HepG2 (cell line): ENCODE measurements at regions not wholly inside any gene's neighbourhood (a gene's known extent, or its start where the extent isn't known, plus 50 kb on each side); places are given as distances from the start of the nearest gene placed in this dataset.
A peak's percentile ranks its signal among the peaks of the same experiment; 100 is the strongest.

ENCODE experiments used
- ATAC-seq: fragments of 200-7000 bp; cut with Tn5 transposase; 3 replicates; pipeline ENCODE4 v1.9.1; 2020; ENCODE audit warnings: mild to moderate bottlenecking, moderate library complexity
- BruUV-seq: library from RNA; stranded (reverse); fragments of 400-500 nt; replicated peaks from 2 replicates; lab custom pipeline; 2021; lab: Mats Ljungman, UMichigan
- CTCF ChIA-PET: fragments of 300-600 bp; formaldehyde crosslinking; extraction: SDS; loops from one replicate; lab custom pipeline; 2021; ENCODE audit warnings: low total read pairs, inconsistent platforms, low intra/inter-chr PET ratio; lab: Yijun Ruan, JAX
- POLR2A ChIA-PET: fragments of 350-600 bp; sonication (Branson Sonifier 250); formaldehyde crosslinking; loops from one replicate; lab custom pipeline; 2020; ENCODE audit warnings: antibody characterized with exemption, inconsistent platforms; lab: Yijun Ruan, JAX
- DNase-seq: peaks from one replicate; pipeline ENCODE4 v3.0.0-alpha.2; 2015; ENCODE audit warnings: low spot score
- FAIRE-seq: peaks from 3 replicates; lab custom pipeline; 2011; peaks lifted over from hg19 to GRCh38; lab: Jason Lieb, UNC
- H2AFZ ChIP-seq: one replicate; pipeline ENCODE4 v1.6.1; 2011; ENCODE audit warnings: low read length, inconsistent platforms
- H3K27ac ChIP-seq: fragments of 300-600 bp; 3 replicates; pipeline ENCODE4 v1.8.0; 2011; ENCODE audit warnings: mixed run types, mild to moderate bottlenecking, mixed read lengths, low read length, inconsistent platforms; ENCODE audit not compliant: insufficient read depth; ENCODE audit errors: extremely low read length
- H3K27me3 ChIP-seq, 2 experiments: fragments of 200-600 bp in 1 of 2; 2 replicates in 1 of 2; 3 replicates in 1 of 2; pipeline versions ENCODE4 v1.6.0 to v1.8.0; 2011; ENCODE audit warnings: low read length in 2 of 2, mild to moderate bottlenecking in 2 of 2, moderate library complexity in 2 of 2, inconsistent platforms in 1 of 2; ENCODE audit not compliant: insufficient read depth in 2 of 2, control insufficient read depth in 1 of 2
- H3K36me3 ChIP-seq, 2 experiments: fragments of 200-600 bp in 1 of 2; replicated peaks in 1 of 2; 2 replicates in 1 of 2; 3 replicates in 1 of 2; pipeline versions ENCODE4 v1.5.1 to v1.8.0; 2011; ENCODE audit warnings: low read length in 2 of 2, inconsistent platforms in 1 of 2; ENCODE audit not compliant: insufficient read depth in 2 of 2, control insufficient read depth in 1 of 2
- H3K4me1 ChIP-seq: 2 replicates; pipeline ENCODE4 v1.5.1; 2012; ENCODE audit warnings: low read length, inconsistent platforms; ENCODE audit not compliant: insufficient read depth
- H3K4me2 ChIP-seq: 2 replicates; pipeline ENCODE4 v1.6.0; 2011; ENCODE audit warnings: low read depth, low read length, inconsistent platforms
- H3K4me3 ChIP-seq, 3 experiments: fragments of 200-600 bp in 1 of 3; sonication (generic), shearing (Covaris generic) in 1 of 3; replicated peaks in 1 of 3; 2 replicates each; pipeline ENCODE4 v1.5.1; 2011 to 2016; ENCODE audit warnings: low read length in 3 of 3, inconsistent platforms in 2 of 3, low read depth in 2 of 3, mild to moderate bottlenecking in 2 of 3, control low read depth in 1 of 3, mixed read lengths in 1 of 3; ENCODE audit not compliant: insufficient read depth in 1 of 3
- H3K79me2 ChIP-seq: one replicate; pipeline ENCODE4 v1.6.1; 2011; ENCODE audit warnings: low read length, inconsistent platforms; ENCODE audit not compliant: insufficient read depth
- H3K9ac ChIP-seq: 2 replicates; pipeline ENCODE4 v1.6.0; 2011; ENCODE audit warnings: mild to moderate bottlenecking, low read depth, low read length, inconsistent platforms; ENCODE audit not compliant: insufficient read depth
- H3K9me3 ChIP-seq: 2 replicates; pipeline ENCODE4 v1.5.1; 2012; ENCODE audit warnings: mild to moderate bottlenecking, low read length
- H4K20me1 ChIP-seq: 2 replicates; pipeline ENCODE4 v1.6.0; 2011; ENCODE audit warnings: inconsistent platforms, mild to moderate bottlenecking, low read length, moderate library complexity; ENCODE audit not compliant: insufficient read depth
- ATF7-NPFF ChIP-seq: sonication (generic); formaldehyde crosslinking; IDR thresholded peaks from 2 replicates; pipeline ENCODE4 v1.8.1; 2023; ENCODE audit warnings: mild to moderate bottlenecking, low read depth, missing genetic modification reagents, moderate library complexity
- FIP1L1 ChIP-seq: fragments of 200-400 bp; formaldehyde crosslinking; IDR thresholded peaks from 2 replicates; pipeline ENCODE4 v1.6.1; 2018; ENCODE audit warnings: low read depth, mild to moderate bottlenecking, low read length, moderate library complexity, borderline replicate concordance; ENCODE audit not compliant: insufficient read depth
- FOXK2 ChIP-seq: fragments of 450-650 bp; IDR thresholded peaks from 2 replicates; pipeline ENCODE4 v1.6.1; 2016
- FOXP1 ChIP-seq, 2 experiments: fragments of 450-650 bp in 1 of 2; IDR thresholded peaks; 2 replicates each; pipeline ENCODE4 v1.6.1; 2017 to 2018; ENCODE audit warnings: antibody characterized with exemption in 1 of 2
- HNRNPH1 ChIP-seq: fragments of 200-400 bp; formaldehyde crosslinking; optimal IDR thresholded peaks from 2 replicates; pipeline ENCODE3; 2017; ENCODE audit warnings: mild to moderate bottlenecking, low read depth, low read length
- HOXA9 ChIP-seq: sonication (generic); formaldehyde crosslinking; IDR thresholded peaks from 2 replicates; pipeline ENCODE4 v1.8.1; 2022; ENCODE audit warnings: missing genetic modification reagents, mild to moderate bottlenecking, moderate library complexity, borderline replicate concordance
- SALL1 ChIP-seq: sonication (generic); formaldehyde crosslinking; IDR thresholded peaks from 2 replicates; pipeline ENCODE4 v1.8.0; 2022; ENCODE audit warnings: mild to moderate bottlenecking, missing genetic modification reagents
- SATB2 ChIP-seq: sonication (generic); formaldehyde crosslinking; IDR thresholded peaks from 2 replicates; pipeline ENCODE4 v1.5.0; 2020; ENCODE audit warnings: missing genetic modification reagents
- STAG1 ChIP-seq: sonication (generic); formaldehyde crosslinking; IDR thresholded peaks from 2 replicates; pipeline ENCODE4 v1.4.0; 2020; ENCODE audit warnings: missing genetic modification reagents
- TBX3 ChIP-seq: fragments of 450-650 bp; IDR thresholded peaks from 2 replicates; pipeline ENCODE4 v1.6.1; 2017; ENCODE audit warnings: antibody characterized with exemption, mild to moderate bottlenecking, inconsistent platforms, borderline replicate concordance
- ZNF672 ChIP-seq: sonication (generic); formaldehyde crosslinking; IDR thresholded peaks from 2 replicates; pipeline ENCODE4 v1.8.1; 2022; ENCODE audit warnings: missing genetic modification reagents
- ZNF737 ChIP-seq: sonication (generic); formaldehyde crosslinking; IDR thresholded peaks from 2 replicates; pipeline ENCODE4 v1.5.0; 2020; ENCODE audit warnings: missing genetic modification reagents, mild to moderate bottlenecking, borderline replicate concordance
- ZNF749 ChIP-seq: sonication (generic); formaldehyde crosslinking; IDR thresholded peaks from 2 replicates; pipeline ENCODE4 v1.8.0; 2022; ENCODE audit warnings: mild to moderate bottlenecking, missing genetic modification reagents, moderate library complexity, borderline replicate concordance
- ZNF781 ChIP-seq: sonication (generic); formaldehyde crosslinking; IDR thresholded peaks from 2 replicates; pipeline ENCODE4 v1.5.1; 2020; ENCODE audit warnings: borderline replicate concordance, mild to moderate bottlenecking, missing genetic modification reagents; ENCODE audit errors: not compliant biosample characterization
- WGBS: methylation state at CpG from one replicate; pipeline ENCODE4 v1.1.6; 2017; ENCODE audit warnings: low lambda C conversion rate; 5-methylcytosine and 5-hydroxymethylcytosine counted together
- in situ Hi-C: cut with HindIII; loops from 2 replicates; pipeline ENCODE4 v1.10.0; 2017; ENCODE audit warnings: low pct_unique_long_range_greater_than_20kb; ENCODE audit not compliant: extremely low pct_ligation_motif_present
- intact Hi-C: fragments of 100-400 bp; cut with micrococcal nuclease; formaldehyde crosslinking; loops from one replicate; pipeline ENCODE4 v1.10.0; 2022; ENCODE audit not compliant: unreplicated experiment
- TF ChIP-seq, protein P1 (sequence below): sonication (generic); formaldehyde crosslinking; IDR thresholded peaks from 2 replicates; pipeline ENCODE4 v1.4.0; 2020; ENCODE audit warnings: missing genetic modification reagents
- TF ChIP-seq, protein P2 (sequence below): sonication (generic); formaldehyde crosslinking; IDR thresholded peaks from 2 replicates; pipeline ENCODE4 v1.8.0; 2022; ENCODE audit warnings: mild to moderate bottlenecking, missing genetic modification reagents; ENCODE audit not compliant: insufficient replicate concordance
- TF ChIP-seq, protein P3 (sequence below): sonication (generic); formaldehyde crosslinking; IDR thresholded peaks from 2 replicates; pipeline ENCODE4 v1.5.0; 2020; ENCODE audit warnings: mild to moderate bottlenecking, missing genetic modification reagents, moderate library complexity

DNA sequence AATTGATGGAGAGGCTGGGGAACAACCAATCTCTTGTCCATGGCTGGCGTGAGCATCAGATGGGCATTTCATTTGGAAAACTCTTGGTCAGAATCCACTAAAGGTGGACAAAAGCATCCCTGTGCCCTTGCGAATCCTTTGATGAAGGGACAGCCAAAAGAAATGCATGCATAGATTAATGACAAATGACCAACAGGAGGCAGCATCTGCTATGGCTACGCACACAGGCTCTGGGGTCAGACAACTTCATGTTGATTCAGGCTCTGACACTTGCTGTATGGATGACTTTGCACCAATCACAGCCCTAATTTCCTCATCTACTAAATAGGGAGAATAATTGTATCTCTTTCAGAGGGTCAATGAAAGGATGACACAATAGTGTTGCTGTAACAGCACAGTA, 117.5 kb downstream of the ASCL4 start:
- Histone ChIP-seq H3K4me1 (no peaks in the 10 kb centered on the region), H4K20me1 (no peaks in the 10 kb centered on the region), H3K27ac (no peak overlapping the region), H2AFZ (no peak overlapping the region), H3K27me3 (peaks cover 0 to 1% of the 10 kb centered on the region in 2 experiments; a peak in 2 of 5 replicates), H3K4me2 (no peak overlapping the region), H3K9me3 (no peaks in the 10 kb centered on the region), H3K9ac (no peak overlapping the region), H3K4me3 (no peak overlapping the region), H3K36me3 (no peaks in the 10 kb centered on the region), H3K79me2 (no peaks in the 10 kb centered on the region)
- no TSS peak for BruUV-seq
- TF ChIP-seq ZNF749 (CRISPR knock-in tag) (no peak), STAG1 (peak; percentile 5; the same call in 1 of the 2 replicates), FOXK2 (no peak), FIP1L1 (no peak), TBX3 (no peak), ZNF781 (no peak), ATF7-NPFF (CRISPR knock-in tag) (no peak), HOXA9 (CRISPR knock-in tag) (no peak), ZNF672 (CRISPR knock-in tag) (no peak), HNRNPH1 (no peak), ZNF737 (CRISPR knock-in tag) (no peak), SATB2 (no peak), FOXP1 (IDR thresholded peaks at IDR 0.05) (no peak), FOXP1 (CRISPR knock-in tag; IDR thresholded peaks at IDR 0.05) (no peak), SALL1 (CRISPR knock-in tag) (no peak)
- TF ChIP-seq, protein P1, sequence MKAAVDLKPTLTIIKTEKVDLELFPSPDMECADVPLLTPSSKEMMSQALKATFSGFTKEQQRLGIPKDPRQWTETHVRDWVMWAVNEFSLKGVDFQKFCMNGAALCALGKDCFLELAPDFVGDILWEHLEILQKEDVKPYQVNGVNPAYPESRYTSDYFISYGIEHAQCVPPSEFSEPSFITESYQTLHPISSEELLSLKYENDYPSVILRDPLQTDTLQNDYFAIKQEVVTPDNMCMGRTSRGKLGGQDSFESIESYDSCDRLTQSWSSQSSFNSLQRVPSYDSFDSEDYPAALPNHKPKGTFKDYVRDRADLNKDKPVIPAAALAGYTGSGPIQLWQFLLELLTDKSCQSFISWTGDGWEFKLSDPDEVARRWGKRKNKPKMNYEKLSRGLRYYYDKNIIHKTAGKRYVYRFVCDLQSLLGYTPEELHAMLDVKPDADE (CRISPR knock-in tag) = no peak
- TF ChIP-seq, protein P2, sequence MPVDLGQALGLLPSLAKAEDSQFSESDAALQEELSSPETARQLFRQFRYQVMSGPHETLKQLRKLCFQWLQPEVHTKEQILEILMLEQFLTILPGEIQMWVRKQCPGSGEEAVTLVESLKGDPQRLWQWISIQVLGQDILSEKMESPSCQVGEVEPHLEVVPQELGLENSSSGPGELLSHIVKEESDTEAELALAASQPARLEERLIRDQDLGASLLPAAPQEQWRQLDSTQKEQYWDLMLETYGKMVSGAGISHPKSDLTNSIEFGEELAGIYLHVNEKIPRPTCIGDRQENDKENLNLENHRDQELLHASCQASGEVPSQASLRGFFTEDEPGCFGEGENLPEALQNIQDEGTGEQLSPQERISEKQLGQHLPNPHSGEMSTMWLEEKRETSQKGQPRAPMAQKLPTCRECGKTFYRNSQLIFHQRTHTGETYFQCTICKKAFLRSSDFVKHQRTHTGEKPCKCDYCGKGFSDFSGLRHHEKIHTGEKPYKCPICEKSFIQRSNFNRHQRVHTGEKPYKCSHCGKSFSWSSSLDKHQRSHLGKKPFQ (CRISPR knock-in tag) = no peak
- TF ChIP-seq, protein P3, sequence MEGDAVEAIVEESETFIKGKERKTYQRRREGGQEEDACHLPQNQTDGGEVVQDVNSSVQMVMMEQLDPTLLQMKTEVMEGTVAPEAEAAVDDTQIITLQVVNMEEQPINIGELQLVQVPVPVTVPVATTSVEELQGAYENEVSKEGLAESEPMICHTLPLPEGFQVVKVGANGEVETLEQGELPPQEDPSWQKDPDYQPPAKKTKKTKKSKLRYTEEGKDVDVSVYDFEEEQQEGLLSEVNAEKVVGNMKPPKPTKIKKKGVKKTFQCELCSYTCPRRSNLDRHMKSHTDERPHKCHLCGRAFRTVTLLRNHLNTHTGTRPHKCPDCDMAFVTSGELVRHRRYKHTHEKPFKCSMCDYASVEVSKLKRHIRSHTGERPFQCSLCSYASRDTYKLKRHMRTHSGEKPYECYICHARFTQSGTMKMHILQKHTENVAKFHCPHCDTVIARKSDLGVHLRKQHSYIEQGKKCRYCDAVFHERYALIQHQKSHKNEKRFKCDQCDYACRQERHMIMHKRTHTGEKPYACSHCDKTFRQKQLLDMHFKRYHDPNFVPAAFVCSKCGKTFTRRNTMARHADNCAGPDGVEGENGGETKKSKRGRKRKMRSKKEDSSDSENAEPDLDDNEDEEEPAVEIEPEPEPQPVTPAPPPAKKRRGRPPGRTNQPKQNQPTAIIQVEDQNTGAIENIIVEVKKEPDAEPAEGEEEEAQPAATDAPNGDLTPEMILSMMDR (CRISPR knock-in tag) = peak; percentile 35
- ATAC-seq (no peak; the same call in 1 of the 3 replicates), FAIRE-seq (no peak), DNase-seq (no peak)
- ChIA-PET POLR2A (no interaction called here), CTCF (no interaction called here)
- WGBS = 8% methylated on average over 3 of the region's 3 CpGs
- in situ Hi-C loops (no loop called here), intact Hi-C loops (no loop called here)
